OCI-LY3 (cell line): ENCODE measurements at regions not wholly inside any gene's neighbourhood (a gene's known extent, or its start where the extent isn't known, plus 50 kb on each side); places are given as distances from the start of the nearest gene placed in this dataset.

Source experiments
- EZH2phosphoT487 ChIP-seq: fragments of 200-600 bp; shearing (Covaris generic); IDR thresholded peaks from 2 replicates; pipeline ENCODE4 v1.6.1; 2018; ENCODE audit warnings: antibody characterized with exemption, mixed run types, low read depth
- TF ChIP-seq, protein P1 (sequence below): fragments of 200-600, 300-600 bp; sonication (generic); IDR thresholded peaks from 2 replicates; pipeline ENCODE4 v1.5.1; 2014; ENCODE audit warnings: antibody characterized with exemption, low read length, low read depth

DNA sequence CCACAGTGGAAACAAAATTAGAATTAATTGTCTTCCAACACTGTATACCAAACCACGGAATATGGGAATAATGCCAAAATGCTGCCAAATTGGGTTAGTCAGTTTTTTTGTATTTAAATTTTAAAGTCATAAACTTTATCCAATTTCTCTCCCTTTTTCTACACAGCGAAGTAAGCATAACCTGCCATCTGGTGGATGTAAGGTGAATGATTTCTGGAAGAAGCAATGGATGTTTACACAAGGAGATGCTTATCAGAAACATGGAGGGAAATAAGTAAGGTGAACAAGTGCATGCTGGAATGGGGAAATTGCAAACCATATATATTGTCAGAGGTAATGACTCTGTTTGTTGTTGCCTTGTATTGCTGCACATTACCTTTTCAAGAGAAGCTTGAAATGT lies 691.9 kb downstream of the TECRL start:
- TF ChIP-seq, protein P1, sequence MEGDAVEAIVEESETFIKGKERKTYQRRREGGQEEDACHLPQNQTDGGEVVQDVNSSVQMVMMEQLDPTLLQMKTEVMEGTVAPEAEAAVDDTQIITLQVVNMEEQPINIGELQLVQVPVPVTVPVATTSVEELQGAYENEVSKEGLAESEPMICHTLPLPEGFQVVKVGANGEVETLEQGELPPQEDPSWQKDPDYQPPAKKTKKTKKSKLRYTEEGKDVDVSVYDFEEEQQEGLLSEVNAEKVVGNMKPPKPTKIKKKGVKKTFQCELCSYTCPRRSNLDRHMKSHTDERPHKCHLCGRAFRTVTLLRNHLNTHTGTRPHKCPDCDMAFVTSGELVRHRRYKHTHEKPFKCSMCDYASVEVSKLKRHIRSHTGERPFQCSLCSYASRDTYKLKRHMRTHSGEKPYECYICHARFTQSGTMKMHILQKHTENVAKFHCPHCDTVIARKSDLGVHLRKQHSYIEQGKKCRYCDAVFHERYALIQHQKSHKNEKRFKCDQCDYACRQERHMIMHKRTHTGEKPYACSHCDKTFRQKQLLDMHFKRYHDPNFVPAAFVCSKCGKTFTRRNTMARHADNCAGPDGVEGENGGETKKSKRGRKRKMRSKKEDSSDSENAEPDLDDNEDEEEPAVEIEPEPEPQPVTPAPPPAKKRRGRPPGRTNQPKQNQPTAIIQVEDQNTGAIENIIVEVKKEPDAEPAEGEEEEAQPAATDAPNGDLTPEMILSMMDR = peak; percentile 65
- no peak for TF ChIP-seq EZH2phosphoT487
